ENCODE measurements at regions not wholly inside any gene's neighbourhood (a gene's known extent, or its start where the extent isn't known, plus 50 kb on each side); places are given as distances from the start of the nearest gene placed in this dataset.

DNA sequence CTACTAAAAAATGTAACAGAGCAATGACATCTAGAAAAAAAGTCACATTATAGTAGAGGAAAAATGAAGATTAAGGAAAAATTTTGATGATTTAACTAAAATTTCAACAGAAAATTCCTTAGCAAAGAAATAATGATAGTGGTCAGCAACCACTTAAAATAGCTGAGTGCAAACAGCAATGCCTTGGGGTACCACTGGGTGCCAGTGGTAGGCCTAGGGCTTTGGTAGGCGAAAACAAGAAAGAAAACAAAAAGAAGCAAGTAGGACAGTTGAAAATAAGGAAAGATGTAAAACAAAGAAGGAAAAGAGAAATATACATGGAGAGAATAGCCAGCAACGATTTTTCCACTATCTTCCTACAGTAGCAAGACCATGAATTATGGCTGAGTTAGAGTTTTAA, 313.5 kb upstream of the IRS4 start:
- in situ Hi-C loops (cut with HindIII; ENCODE audit: low pct_unique_long_range_greater_than_20kb, low sequenced_read_pairs) (no loop called here), intact Hi-C loops (cut with micrococcal nuclease; ENCODE audit: unreplicated experiment) (no loop called here)
- no peak for DNase-seq (ENCODE audit: low read depth, low spot score)
- Histone ChIP-seq H3K36me3 (ENCODE audit: control insufficient read depth, insufficient read depth, low read length) (no peaks in the 10 kb centered on the region), H3K9me3 (ENCODE audit: control insufficient read depth, insufficient read depth, low read depth, low read length) (no peaks in the 10 kb centered on the region), H3K27me3 (ENCODE audit: control insufficient read depth, insufficient read depth, low read length) (no peaks in the 10 kb centered on the region), H3K4me1 (ENCODE audit: control insufficient read depth, insufficient read depth, low read length) (no peaks in the 10 kb centered on the region), H3K27ac (ENCODE audit: low read length) (no peak overlapping the region), H3K4me3 (ENCODE audit: low read depth in 2 of 2, low read length in 2 of 2) (no peak overlapping the region)
- ATAC-seq = no peak
- BruUV-seq (replicated peaks) = no TSS peak
- TF ChIP-seq REST (IDR thresholded peaks at IDR 0.05; ENCODE audit: insufficient read depth in 1 of 2, low read depth in 2 of 2, low read length in 1 of 2) (no peak), SIN3A (IDR thresholded peaks at IDR 0.05; ENCODE audit: borderline replicate concordance, insufficient read depth, low read depth, low read length) (no peak), POLR2AphosphoS5 (IDR thresholded peaks at IDR 0.05; ENCODE audit: low read depth, low read length) (no peak), CTCF (IDR thresholded peaks at IDR 0.05) (no peak), TCF7L2 (IDR thresholded peaks at IDR 0.05; ENCODE audit: low read depth, low read length) (no peak)
- CTCF ChIA-PET = no interaction called here
- POLR2A ChIA-PET = no interaction called here

- Histone ChIP-seq H3K4me1 (ENCODE audit: control insufficient read depth, insufficient read depth, low read length) (no peaks in the 10 kb centered on the region), H3K4me3 (ENCODE audit: low read depth in 2 of 2, low read length in 2 of 2) (no peak overlapping the region), H3K27ac (ENCODE audit: low read length) (no peak overlapping the region), H3K27me3 (ENCODE audit: control insufficient read depth, insufficient read depth, low read length) (no peaks in the 10 kb centered on the region), H3K36me3 (ENCODE audit: control insufficient read depth, insufficient read depth, low read length) (no peaks in the 10 kb centered on the region), H3K9me3 (ENCODE audit: control insufficient read depth, insufficient read depth, low read depth, low read length) (no peaks in the 10 kb centered on the region)
- DNase-seq (ENCODE audit: low read depth, low spot score) = no peak
- POLR2A ChIA-PET = no interaction called here
- TF ChIP-seq REST (IDR thresholded peaks at IDR 0.05; ENCODE audit: insufficient read depth in 1 of 2, low read depth in 2 of 2, low read length in 1 of 2) (no peak), SIN3A (IDR thresholded peaks at IDR 0.05; ENCODE audit: borderline replicate concordance, insufficient read depth, low read depth, low read length) (no peak), TCF7L2 (IDR thresholded peaks at IDR 0.05; ENCODE audit: low read depth, low read length) (no peak), POLR2AphosphoS5 (IDR thresholded peaks at IDR 0.05; ENCODE audit: low read depth, low read length) (no peak), CTCF (IDR thresholded peaks at IDR 0.05) (no peak)
- intact Hi-C loops (cut with micrococcal nuclease; ENCODE audit: unreplicated experiment) = no loop called here
- ATAC-seq = no peak
- in situ Hi-C loops (cut with HindIII; ENCODE audit: low pct_unique_long_range_greater_than_20kb, low sequenced_read_pairs) = no loop called here
- CTCF ChIA-PET = no interaction called here
- BruUV-seq (replicated peaks) = no TSS peak
These were observed 313.1 kb upstream of the IRS4 start for GRCh38 chrX:109049416-109049815.

All from Panc1 (cell line).